Transverse colon (tissue), 4 donors: ENCODE measurements at regions not wholly inside any gene's neighbourhood (a gene's known extent, or its start where the extent isn't known, plus 50 kb on each side); places are given as distances from the start of the nearest gene placed in this dataset.

ENCODE experiments used
- EP300 ChIP-seq: sonication (generic); formaldehyde crosslinking; IDR thresholded peaks from one replicate; pipeline ENCODE4 v1.6.1; 2017; ENCODE audit warnings: antibody characterized with exemption, low read depth
- POLR2A ChIP-seq: fragments of 450-650 bp; IDR thresholded peaks from one replicate; pipeline ENCODE4 v1.6.1; 2016; ENCODE audit warnings: antibody characterized with exemption, mild to moderate bottlenecking, moderate library complexity
- POLR2AphosphoS5 ChIP-seq, 3 donors: sonication (generic); formaldehyde crosslinking; IDR thresholded peaks; one replicate each; pipeline ENCODE4 v1.6.1; 2016; ENCODE audit warnings: antibody characterized with exemption in 3 of 3
- TF ChIP-seq, protein P1 (sequence below), 5 experiments: fragments of 200-600 bp in 3 of 5; fragments of 450-650 bp in 2 of 5; sonication (generic) in 3 of 5; IDR thresholded peaks; 1 replicate in 2 of 5; 2 replicates in 3 of 5; pipeline ENCODE4 v1.5.1; 2016 to 2017; ENCODE audit warnings: antibody characterized with exemption in 5 of 5, inconsistent platforms in 3 of 5, mild to moderate bottlenecking in 2 of 5, moderate library complexity in 1 of 5

DNA sequence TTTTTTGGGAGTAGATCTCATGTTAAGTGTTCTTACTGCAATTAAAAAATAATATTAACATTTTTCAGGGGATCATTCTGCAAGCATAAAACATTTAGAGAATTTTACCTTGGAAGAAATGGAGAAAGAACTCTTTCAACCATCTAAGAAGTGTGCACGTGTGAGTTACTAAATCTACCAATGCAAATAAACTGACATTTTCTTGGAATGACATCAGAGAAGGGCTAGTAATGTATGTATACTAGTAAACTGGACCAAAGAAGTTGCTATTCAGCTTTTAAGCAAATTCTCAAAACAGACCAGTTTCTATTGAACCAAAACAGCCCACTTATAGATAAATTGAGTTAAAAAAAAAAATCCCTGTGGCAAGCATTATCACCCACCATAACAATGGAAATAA, 191.2 kb downstream of the BTBD3 start:
- TF ChIP-seq, protein P1, sequence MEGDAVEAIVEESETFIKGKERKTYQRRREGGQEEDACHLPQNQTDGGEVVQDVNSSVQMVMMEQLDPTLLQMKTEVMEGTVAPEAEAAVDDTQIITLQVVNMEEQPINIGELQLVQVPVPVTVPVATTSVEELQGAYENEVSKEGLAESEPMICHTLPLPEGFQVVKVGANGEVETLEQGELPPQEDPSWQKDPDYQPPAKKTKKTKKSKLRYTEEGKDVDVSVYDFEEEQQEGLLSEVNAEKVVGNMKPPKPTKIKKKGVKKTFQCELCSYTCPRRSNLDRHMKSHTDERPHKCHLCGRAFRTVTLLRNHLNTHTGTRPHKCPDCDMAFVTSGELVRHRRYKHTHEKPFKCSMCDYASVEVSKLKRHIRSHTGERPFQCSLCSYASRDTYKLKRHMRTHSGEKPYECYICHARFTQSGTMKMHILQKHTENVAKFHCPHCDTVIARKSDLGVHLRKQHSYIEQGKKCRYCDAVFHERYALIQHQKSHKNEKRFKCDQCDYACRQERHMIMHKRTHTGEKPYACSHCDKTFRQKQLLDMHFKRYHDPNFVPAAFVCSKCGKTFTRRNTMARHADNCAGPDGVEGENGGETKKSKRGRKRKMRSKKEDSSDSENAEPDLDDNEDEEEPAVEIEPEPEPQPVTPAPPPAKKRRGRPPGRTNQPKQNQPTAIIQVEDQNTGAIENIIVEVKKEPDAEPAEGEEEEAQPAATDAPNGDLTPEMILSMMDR (IDR thresholded peaks at IDR 0.05) = no peak
- no peak for TF ChIP-seq POLR2A
- no peak for TF ChIP-seq EP300
- TF ChIP-seq POLR2AphosphoS5 (IDR thresholded peaks at IDR 0.05) = no peak
